Neural cell (in vitro differentiated cells): ENCODE measurements at regions not wholly inside any gene's neighbourhood (a gene's known extent, or its start where the extent isn't known, plus 50 kb on each side); places are given as distances from the start of the nearest gene placed in this dataset.

Experiments used
- H2AFZ ChIP-seq: fragments of 200-600, 300-800 bp; sonication (generic), shearing (Covaris generic); 2 replicates; pipeline ENCODE4 v1.6.0; 2014; ENCODE audit warnings: low read depth, mild to moderate bottlenecking, antibody characterized with exemption, low read length, moderate library complexity
- H3F3A ChIP-seq: fragments of 200-600 bp; shearing (Covaris generic); 2 replicates; pipeline ENCODE4 v1.6.1; 2016; ENCODE audit warnings: mild to moderate bottlenecking, moderate library complexity, mixed read lengths, antibody characterized with exemption, low read length; ENCODE audit not compliant: insufficient read depth, poor library complexity, severe bottlenecking
- H3K27ac ChIP-seq: fragments of 200-600, 300-800 bp; sonication (generic), shearing (Covaris generic); 2 replicates; pipeline ENCODE4 v1.5.1; 2014; ENCODE audit warnings: mild to moderate bottlenecking, low read length, moderate library complexity
- H3K27me3 ChIP-seq: fragments of 300-800, 200-600 bp; sonication (generic), shearing (Covaris generic); 2 replicates; pipeline ENCODE4 v1.6.0; 2014; ENCODE audit warnings: mild to moderate bottlenecking, low read depth, low read length, moderate library complexity; ENCODE audit not compliant: insufficient read depth
- H3K36me3 ChIP-seq: fragments of 300-800, 200-600 bp; sonication (generic), shearing (Covaris generic); 2 replicates; pipeline ENCODE4 v1.5.1; 2014; ENCODE audit warnings: mild to moderate bottlenecking, antibody characterized with exemption, low read length, moderate library complexity; ENCODE audit not compliant: insufficient read depth
- H3K4me2 ChIP-seq: fragments of 300-800, 200-600 bp; sonication (generic), shearing (Covaris generic); 2 replicates; pipeline ENCODE4 v1.6.0; 2014; ENCODE audit warnings: mild to moderate bottlenecking, low read length
- H3K4me3 ChIP-seq: fragments of 300-800, 200-600 bp; sonication (generic), shearing (Covaris generic); 2 replicates; pipeline ENCODE4 v1.5.1; 2014; ENCODE audit warnings: mild to moderate bottlenecking, low read length, moderate library complexity
- H3K79me2 ChIP-seq: fragments of 200-600 bp; shearing (Covaris generic); replicated peaks from 2 replicates; pipeline ENCODE4 v1.6.0; 2014; ENCODE audit warnings: mild to moderate bottlenecking, low read length, moderate library complexity; ENCODE audit not compliant: insufficient read depth
- H3K9ac ChIP-seq: fragments of 300-800, 200-600 bp; sonication (generic), shearing (Covaris generic); 2 replicates; pipeline ENCODE4 v1.6.1; 2016; ENCODE audit warnings: mild to moderate bottlenecking, low read length, mixed read lengths
- H3K9me2 ChIP-seq: fragments of 200-600 bp; shearing (Covaris generic); 2 replicates; pipeline ENCODE4 v1.6.1; 2016; ENCODE audit warnings: mild to moderate bottlenecking, low read length, mixed read lengths; ENCODE audit not compliant: insufficient read depth
- H3K9me3 ChIP-seq: fragments of 200-600, 300-800 bp; sonication (generic), shearing (Covaris generic); 2 replicates; pipeline ENCODE4 v1.6.1; 2016; ENCODE audit warnings: mild to moderate bottlenecking, mixed run types, low read length, moderate library complexity, mixed read lengths
- H4K20me1 ChIP-seq: fragments of 200-600 bp; shearing (Covaris generic); 2 replicates; pipeline ENCODE4 v1.6.1; 2016; ENCODE audit warnings: mild to moderate bottlenecking, mixed run types; ENCODE audit not compliant: insufficient read depth
- CTCF ChIP-seq: fragments of 450-650 bp; IDR thresholded peaks from 2 replicates; pipeline ENCODE4 v1.5.1; 2014; ENCODE audit warnings: antibody characterized with exemption, mild to moderate bottlenecking, moderate library complexity; ENCODE audit not compliant: poor library complexity, severe bottlenecking
- EP300 ChIP-seq: fragments of 450-650 bp; conservative IDR thresholded peaks from 2 replicates; pipeline ENCODE4 v1.6.1; 2014; ENCODE audit warnings: antibody characterized with exemption, mild to moderate bottlenecking, moderate library complexity; ENCODE audit not compliant: poor library complexity, severe bottlenecking
- EZH2 ChIP-seq: fragments of 200-600, 300-800 bp; shearing (Covaris generic), sonication (generic); IDR thresholded peaks from 2 replicates; pipeline ENCODE4 v1.6.1; 2014; ENCODE audit warnings: antibody characterized with exemption, low read length, borderline replicate concordance, mild to moderate bottlenecking; ENCODE audit not compliant: insufficient read depth, poor library complexity, severe bottlenecking
- MXI1 ChIP-seq: fragments of 450-650 bp; conservative IDR thresholded peaks from 2 replicates; pipeline ENCODE4 v1.6.1; 2014; ENCODE audit warnings: antibody characterized with exemption, mild to moderate bottlenecking; ENCODE audit not compliant: poor library complexity, severe bottlenecking
- POLR2AphosphoS5 ChIP-seq: IDR thresholded peaks from 2 replicates; pipeline ENCODE4 v1.6.1; 2012
- RAD21 ChIP-seq: fragments of 450-650 bp; conservative IDR thresholded peaks from 2 replicates; pipeline ENCODE4 v1.6.1; 2014; ENCODE audit warnings: antibody characterized with exemption, mild to moderate bottlenecking, moderate library complexity
- REST ChIP-seq: IDR thresholded peaks from 2 replicates; pipeline ENCODE4 v1.6.1; 2012; ENCODE audit warnings: borderline replicate concordance
- SMC3 ChIP-seq: fragments of 450-650 bp; conservative IDR thresholded peaks from 2 replicates; pipeline ENCODE4 v1.6.1; 2014; ENCODE audit warnings: antibody characterized with exemption, mild to moderate bottlenecking, moderate library complexity; ENCODE audit not compliant: poor library complexity
- TAF1 ChIP-seq: IDR thresholded peaks from 2 replicates; pipeline ENCODE4 v1.6.1; 2012; ENCODE audit warnings: low read depth

GRCh38 chr4:188275686-188276085 lies 136.4 kb downstream of the TRIML1 start:
- Histone ChIP-seq H3K9me2 (no peaks in the 10 kb centered on the region), H3K4me2 (no peak overlapping the region), H3K4me3 (no peak overlapping the region), H4K20me1 (no peaks in the 10 kb centered on the region), H3K27ac (no peak overlapping the region), H3K9me3 (no peaks in the 10 kb centered on the region), H3K9ac (no peak overlapping the region), H3F3A (no peaks in the 10 kb centered on the region), H3K36me3 (no peaks in the 10 kb centered on the region), H3K27me3 (no peaks in the 10 kb centered on the region), H3K79me2 (no peaks in the 10 kb centered on the region), H2AFZ (no peak overlapping the region)
- TF ChIP-seq REST (no peak), EZH2 (no peak), CTCF (no peak), EP300 (no peak), SMC3 (no peak), MXI1 (no peak), TAF1 (no peak), RAD21 (no peak), POLR2AphosphoS5 (no peak)

- Histone ChIP-seq H3K9me2 (no peaks in the 10 kb centered on the region), H3K4me3 (no peak overlapping the region), H3K9me3 (no peaks in the 10 kb centered on the region), H3F3A (no peaks in the 10 kb centered on the region), H3K9ac (no peak overlapping the region), H3K27me3 (peaks cover 4% of the 10 kb centered on the region), H3K27ac (no peak overlapping the region), H3K4me2 (no peak overlapping the region), H3K36me3 (no peaks in the 10 kb centered on the region), H3K79me2 (no peaks in the 10 kb centered on the region), H4K20me1 (no peaks in the 10 kb centered on the region), H2AFZ (no peak overlapping the region)
- TF ChIP-seq CTCF, result no peak
- no peak for TF ChIP-seq RAD21
- no peak for TF ChIP-seq REST
- TF ChIP-seq EZH2, result no peak
- TF ChIP-seq MXI1, result no peak
- no peak for TF ChIP-seq TAF1
- TF ChIP-seq EP300, result no peak
- no peak for TF ChIP-seq SMC3
- no peak for TF ChIP-seq POLR2AphosphoS5
These were observed 139.9 kb downstream of the TRIML1 start for GRCh38 chr4:188279184-188279583.
